ENCODE measurements at regions not wholly inside any gene's neighbourhood (a gene's known extent, or its start where the extent isn't known, plus 50 kb on each side); places are given as distances from the start of the nearest gene placed in this dataset.

- no peak for TF ChIP-seq MAX (IDR thresholded peaks at IDR 0.05)
- TF ChIP-seq CHD2 (IDR thresholded peaks at IDR 0.05; ENCODE audit: low read length), result no peak
- TF ChIP-seq RNF2 (IDR thresholded peaks at IDR 0.05; ENCODE audit: borderline replicate concordance, low read depth, low read length, missing control alignments, poor library complexity, severe bottlenecking), result no peak
- no peak for TF ChIP-seq JUN (IDR thresholded peaks at IDR 0.05; ENCODE audit: low read depth, low read length)
Measured at GRCh38 chr7:70881167-70881847, 250.6 kb upstream of the GALNT17 start (continued).

All from H1 (cell line).